ENCODE measurements at regions not wholly inside any gene's neighbourhood (a gene's known extent, or its start where the extent isn't known, plus 50 kb on each side); places are given as distances from the start of the nearest gene placed in this dataset.
A peak's percentile ranks its signal among the peaks of the same experiment; 100 is the strongest.
"Not testable (repeated sequence)": the region's sequence is repeated elsewhere in the genome, so short reads cannot be mapped to it uniquely, and the experiment has no call there.

GRCh38 chr6:165846123-165846966, 183.3 kb upstream of the PDE10A start:
- no peak for DNase-seq (ENCODE audit: low spot score)

- no peak for DNase-seq (ENCODE audit: low spot score)
Observed at GRCh38 chr6:165845493-165845892, 182.5 kb upstream of the PDE10A start.

GRCh38 chr6:165844801-165845364, 181.8 kb upstream of the PDE10A start:
- no peak for DNase-seq (ENCODE audit: low spot score)

- no peak for DNase-seq (ENCODE audit: low spot score)
Observed at GRCh38 chr6:165844232-165844631, 181.2 kb upstream of the PDE10A start.

- DNase-seq (ENCODE audit: low spot score), result no peak
Observed at GRCh38 chr6:165843568-165844113, 180.6 kb upstream of the PDE10A start.

GRCh38 chr6:165843121-165843520, 180.1 kb upstream of the PDE10A start:
- no peak for DNase-seq (ENCODE audit: low spot score)

- no peak for DNase-seq (ENCODE audit: low spot score)
Observed at GRCh38 chr6:165842281-165842936, 179.4 kb upstream of the PDE10A start.

- no peak for DNase-seq (ENCODE audit: low spot score)
Observed at GRCh38 chr6:165841153-165841558, 178.1 kb upstream of the PDE10A start.

GRCh38 chr6:165837948-165838745, 175.1 kb upstream of the PDE10A start:
- peak; percentile 71 for DNase-seq (ENCODE audit: low spot score)

- not testable (repeated sequence) for DNase-seq (ENCODE audit: low spot score)
Observed at GRCh38 chr6:165836648-165837047, 173.6 kb upstream of the PDE10A start.

GRCh38 chr6:165835410-165835851, 172.4 kb upstream of the PDE10A start:
- no peak for DNase-seq (ENCODE audit: low spot score)

GRCh38 chr6:165834613-165835259, 171.7 kb upstream of the PDE10A start:
- peak; percentile 72 for DNase-seq (ENCODE audit: low spot score)

- no peak for DNase-seq (ENCODE audit: low spot score)
Observed at GRCh38 chr6:165833355-165833754, 170.3 kb upstream of the PDE10A start.

- peak; percentile 23 for DNase-seq (ENCODE audit: low spot score)
Observed at GRCh38 chr6:165831812-165832510, 168.9 kb upstream of the PDE10A start.

GRCh38 chr6:165830761-165831160, 167.7 kb upstream of the PDE10A start:
- no peak for DNase-seq (ENCODE audit: low spot score)

GRCh38 chr6:165829376-165829775, 166.3 kb upstream of the PDE10A start:
- no peak for DNase-seq (ENCODE audit: low spot score)

GRCh38 chr6:165827190-165827518, 164.1 kb upstream of the PDE10A start:
- no peak for DNase-seq (ENCODE audit: low spot score)

- DNase-seq (ENCODE audit: low spot score), result no peak
Observed at GRCh38 chr6:165826487-165827189, 163.6 kb upstream of the PDE10A start.

- no peak for DNase-seq (ENCODE audit: low spot score)
Observed at GRCh38 chr6:165825256-165825815, 162.3 kb upstream of the PDE10A start.

Data from H4 (cell line).